Trophoblast cell (in vitro differentiated cells and primary cell): ENCODE measurements at regions not wholly inside any gene's neighbourhood (a gene's known extent, or its start where the extent isn't known, plus 50 kb on each side); places are given as distances from the start of the nearest gene placed in this dataset.
A peak's percentile ranks its signal among the peaks of the same experiment; 100 is the strongest.

Source experiments
- DNase-seq, 2 donors: peaks; one replicate each; pipeline ENCODE4 v3.0.0-alpha.2; 2016
- H2AFZ ChIP-seq: 2 replicates; pipeline ENCODE4 v1.6.1; 2013; ENCODE audit warnings: low read length, moderate library complexity, mild to moderate bottlenecking; ENCODE audit not compliant: insufficient read depth, poor library complexity
- H2AK5ac ChIP-seq: 2 replicates; pipeline ENCODE4 v1.6.1; 2013; ENCODE audit warnings: mild to moderate bottlenecking, low read length
- H2BK120ac ChIP-seq: 2 replicates; pipeline ENCODE4 v1.6.1; 2013; ENCODE audit warnings: low read length, mild to moderate bottlenecking, moderate library complexity; ENCODE audit not compliant: insufficient read depth, poor library complexity
- H2BK12ac ChIP-seq: 2 replicates; pipeline ENCODE4 v1.6.1; 2013; ENCODE audit warnings: mild to moderate bottlenecking, low read length, moderate library complexity
- H2BK5ac ChIP-seq: 2 replicates; pipeline ENCODE4 v1.6.1; 2013; ENCODE audit warnings: low read length, low read depth, moderate library complexity, mild to moderate bottlenecking; ENCODE audit not compliant: poor library complexity
- H3K14ac ChIP-seq: 2 replicates; pipeline ENCODE4 v1.6.1; 2013; ENCODE audit warnings: mild to moderate bottlenecking, low read length
- H3K18ac ChIP-seq: 2 replicates; pipeline ENCODE4 v1.6.1; 2013; ENCODE audit warnings: mild to moderate bottlenecking, low read length
- H3K23ac ChIP-seq: 2 replicates; pipeline ENCODE4 v1.6.1; 2013; ENCODE audit warnings: low read length
- H3K27ac ChIP-seq: 2 replicates; pipeline ENCODE4 v1.5.1; 2013; ENCODE audit warnings: low read depth, mild to moderate bottlenecking, inconsistent platforms, low read length, moderate library complexity
- H3K27me3 ChIP-seq: 2 replicates; pipeline ENCODE4 v1.6.1; 2013; ENCODE audit warnings: inconsistent platforms, mild to moderate bottlenecking, low read length, moderate library complexity; ENCODE audit not compliant: insufficient read depth
- H3K36me3 ChIP-seq, 2 experiments: 1 replicate in 1 of 2; 2 replicates in 1 of 2; pipeline ENCODE4 v1.6.1; 2013; ENCODE audit warnings: low read length in 2 of 2, mild to moderate bottlenecking in 2 of 2, moderate library complexity in 1 of 2; ENCODE audit not compliant: insufficient read depth in 2 of 2, control insufficient read depth in 1 of 2
- H3K4ac ChIP-seq: 2 replicates; pipeline ENCODE4 v1.6.1; 2013; ENCODE audit warnings: low read depth, mild to moderate bottlenecking, low read length, moderate library complexity
- H3K4me1 ChIP-seq, 2 experiments: 1 replicate in 1 of 2; 2 replicates in 1 of 2; pipeline ENCODE4 v1.6.1; 2013; ENCODE audit warnings: low read length in 2 of 2, mild to moderate bottlenecking in 2 of 2, moderate library complexity in 1 of 2; ENCODE audit not compliant: insufficient read depth in 2 of 2, control insufficient read depth in 1 of 2
- H3K4me2 ChIP-seq: 2 replicates; pipeline ENCODE4 v1.6.1; 2013; ENCODE audit warnings: inconsistent platforms, mild to moderate bottlenecking, low read length, moderate library complexity
- H3K4me3 ChIP-seq: 2 replicates; pipeline ENCODE4 v1.5.1; 2013; ENCODE audit warnings: mild to moderate bottlenecking, low read depth, low read length, inconsistent platforms
- H3K79me1 ChIP-seq: one replicate; pipeline ENCODE4 v1.6.1; 2013; ENCODE audit warnings: low read length
- H3K79me2 ChIP-seq: 2 replicates; pipeline ENCODE4 v1.6.1; 2013; ENCODE audit warnings: low read length, mild to moderate bottlenecking; ENCODE audit not compliant: control insufficient read depth, insufficient read depth, poor library complexity
- H3K9ac ChIP-seq: 2 replicates; pipeline ENCODE4 v1.6.1; 2013; ENCODE audit warnings: mild to moderate bottlenecking, low read length
- H3K9me3 ChIP-seq: 2 replicates; pipeline ENCODE4 v1.6.1; 2013; ENCODE audit warnings: low read depth, mild to moderate bottlenecking, control low read depth, inconsistent platforms, low read length; ENCODE audit not compliant: insufficient read depth
- H4K12ac ChIP-seq: 2 replicates; pipeline ENCODE4 v1.6.1; 2013; ENCODE audit warnings: low read depth, mild to moderate bottlenecking, low read length, moderate library complexity
- H4K8ac ChIP-seq: 2 replicates; pipeline ENCODE4 v1.6.1; 2013; ENCODE audit warnings: low read depth, mild to moderate bottlenecking, low read length, moderate library complexity
- H4K91ac ChIP-seq: one replicate; pipeline ENCODE4 v1.6.1; 2013; ENCODE audit warnings: low read depth, mild to moderate bottlenecking, low read length, moderate library complexity
- WGBS: extraction: QIAGEN DNeasy Blood & Tissue Kit; methylation state at CpG from one replicate; pipeline ENCODE4 v1.1.7; 2013; ENCODE audit warnings: missing lambda C conversion rate; ENCODE audit not compliant: insufficient read length, insufficient coverage; ENCODE audit errors: extremely low coverage; 5-methylcytosine and 5-hydroxymethylcytosine counted together

DNA sequence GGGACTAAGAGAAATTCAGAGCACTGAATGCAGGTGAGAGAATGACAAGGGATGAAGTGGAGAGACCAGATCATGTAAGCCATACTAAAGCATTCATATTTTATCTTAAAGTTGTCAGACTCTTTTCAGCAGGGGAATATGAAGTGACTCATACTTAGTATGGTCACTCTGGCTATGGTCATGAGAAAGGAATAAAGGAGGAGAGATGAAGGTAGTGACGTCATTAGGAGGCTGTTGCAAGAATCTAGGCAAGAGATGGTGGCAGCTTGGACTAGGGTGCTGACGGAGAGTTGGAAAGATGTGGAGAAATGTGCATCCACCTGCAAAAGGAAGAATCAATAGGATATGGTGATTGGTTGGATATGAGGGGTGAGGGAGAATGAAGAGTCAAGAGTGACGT, 203.2 kb upstream of the ACVR2A start:
- Histone ChIP-seq H3K36me3 (no peaks in the 10 kb centered on the region), H3K4me1 (peaks cover 0 to under 1% of the 10 kb centered on the region in 2 experiments), H3K79me1 (no peaks in the 10 kb centered on the region), H2AK5ac (no peak overlapping the region), H3K14ac (no peak overlapping the region), H3K27ac (no peak overlapping the region), H4K8ac (no peak overlapping the region), H3K4me2 (no peak overlapping the region), H3K27me3 (no peaks in the 10 kb centered on the region), H4K91ac (no peak overlapping the region), H3K9ac (no peak overlapping the region), H3K4me3 (no peak overlapping the region), H2BK5ac (no peak overlapping the region), H4K12ac (no peak overlapping the region), H2AFZ (no peak overlapping the region), H3K9me3 (no peaks in the 10 kb centered on the region), H3K79me2 (no peaks in the 10 kb centered on the region), H3K18ac (no peak overlapping the region), H2BK120ac (no peak overlapping the region), H3K23ac (no peak overlapping the region), H2BK12ac (no peak overlapping the region), H3K4ac (no peak overlapping the region)
- no CpG with 5 or more reads among the region's 3 CpGs for WGBS
- DNase-seq, result peak; percentile 36 to 73

DNA sequence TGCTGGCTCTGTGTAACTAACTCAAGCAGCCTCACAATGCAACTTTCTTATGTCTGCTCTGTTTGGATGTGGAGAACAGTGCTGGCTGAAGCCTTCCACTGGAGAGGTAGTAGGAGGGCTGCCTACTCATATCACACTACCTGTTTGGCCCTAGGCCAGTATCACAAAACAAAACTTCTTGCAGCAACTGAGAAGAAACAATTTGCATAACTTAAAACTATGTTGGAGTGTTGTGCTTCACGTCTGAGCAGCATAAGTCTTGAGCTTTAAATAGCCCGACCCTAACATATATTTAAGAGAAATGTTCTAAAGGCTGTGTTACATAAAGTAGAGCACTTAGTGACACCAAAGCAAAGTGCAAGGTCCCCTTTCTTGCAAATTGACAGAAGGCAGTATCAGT, 204.9 kb upstream of the ACVR2A start:
- Histone ChIP-seq H2BK12ac (no peak overlapping the region), H4K8ac (no peak overlapping the region), H3K4ac (no peak overlapping the region), H4K12ac (no peak overlapping the region), H3K9ac (no peak overlapping the region), H4K91ac (no peak overlapping the region), H3K27me3 (no peaks in the 10 kb centered on the region), H3K79me1 (no peaks in the 10 kb centered on the region), H3K9me3 (no peaks in the 10 kb centered on the region), H2AFZ (no peak overlapping the region), H2BK5ac (no peak overlapping the region), H2BK120ac (no peak overlapping the region), H2AK5ac (no peak overlapping the region), H3K23ac (no peak overlapping the region), H3K18ac (no peak overlapping the region), H3K79me2 (no peaks in the 10 kb centered on the region), H3K27ac (no peak overlapping the region), H3K36me3 (no peaks in the 10 kb centered on the region), H3K4me2 (no peak overlapping the region), H3K4me1 (peaks cover 0 to 7% of the 10 kb centered on the region in 2 experiments), H3K4me3 (no peak overlapping the region), H3K14ac (no peak overlapping the region)
- no CpG with 5 or more reads among the region's 2 CpGs for WGBS
- no peak for DNase-seq

DNA sequence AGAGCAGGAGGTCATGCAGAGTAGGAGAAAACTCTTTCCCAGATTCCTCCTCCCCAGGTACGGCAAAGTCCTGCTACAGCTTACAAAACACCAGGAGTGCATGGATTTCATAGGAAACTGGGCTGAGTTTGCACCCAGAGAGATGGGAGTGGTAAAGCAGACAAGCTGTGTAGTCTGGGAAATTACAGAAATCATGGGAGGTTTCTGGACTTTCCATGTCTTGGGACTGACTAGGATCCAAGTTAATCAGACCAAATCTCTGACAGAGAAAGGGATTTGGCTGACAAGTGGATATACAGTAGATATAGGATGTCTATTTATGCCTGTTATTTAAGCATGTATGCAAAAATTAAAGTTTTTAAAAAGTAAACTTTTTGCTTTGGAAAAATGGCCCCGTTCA, 205.4 kb upstream of the ACVR2A start:
- peaks cover 0 to 7% of the 10 kb centered on the region in 2 experiments for H3K4me1 ChIP-seq
- H2BK5ac ChIP-seq, result no peak overlapping the region
- H2AK5ac ChIP-seq, result no peak overlapping the region
- no peak overlapping the region for H2BK120ac ChIP-seq
- no peaks in the 10 kb centered on the region for H3K79me1 ChIP-seq
- no peak overlapping the region for H3K18ac ChIP-seq
- no peak for DNase-seq
- WGBS, result no CpG with 5 or more reads among the region's 2 CpGs
- H3K9me3 ChIP-seq, result no peaks in the 10 kb centered on the region
- no peak overlapping the region for H2BK12ac ChIP-seq
- no peak overlapping the region for H4K91ac ChIP-seq
- H3K27ac ChIP-seq, result no peak overlapping the region
- H3K27me3 ChIP-seq, result no peaks in the 10 kb centered on the region
- H3K36me3 ChIP-seq, result no peaks in the 10 kb centered on the region
- H2AFZ ChIP-seq, result no peak overlapping the region
- H4K8ac ChIP-seq, result no peak overlapping the region
- no peak overlapping the region for H3K4me3 ChIP-seq
- no peak overlapping the region for H3K14ac ChIP-seq
- H3K4ac ChIP-seq, result no peak overlapping the region
- no peak overlapping the region for H3K4me2 ChIP-seq
- H3K79me2 ChIP-seq, result no peaks in the 10 kb centered on the region
- H4K12ac ChIP-seq, result no peak overlapping the region
- no peak overlapping the region for H3K9ac ChIP-seq
- H3K23ac ChIP-seq, result peak overlapping the region; percentile 40

DNA sequence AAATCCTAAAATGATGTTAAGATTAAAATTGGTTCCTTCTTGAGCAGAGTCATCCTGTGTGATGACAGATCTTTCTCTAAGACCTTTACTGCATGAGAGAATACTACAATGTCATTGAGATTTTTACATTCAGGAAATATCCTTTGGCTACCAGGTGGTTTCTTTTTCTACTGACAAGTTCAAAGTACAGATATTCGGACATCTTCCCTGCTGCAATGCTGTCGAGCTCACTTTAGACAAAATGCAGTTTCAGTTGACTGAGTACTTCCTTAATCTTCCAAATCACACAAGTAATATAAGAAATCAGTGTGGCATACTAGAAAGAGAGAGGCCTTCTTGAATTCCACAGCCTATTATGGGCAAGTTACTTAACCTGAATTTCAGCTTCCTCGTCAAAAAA, 207.9 kb upstream of the ACVR2A start:
- Histone ChIP-seq H3K9me3 (no peaks in the 10 kb centered on the region), H2AFZ (no peak overlapping the region), H3K9ac (no peak overlapping the region), H2BK12ac (no peak overlapping the region), H3K79me1 (no peaks in the 10 kb centered on the region), H3K4me1 (peaks cover 0 to 7% of the 10 kb centered on the region in 2 experiments), H3K36me3 (no peaks in the 10 kb centered on the region), H4K91ac (no peak overlapping the region), H3K27ac (no peak overlapping the region), H3K4me2 (no peak overlapping the region), H2BK5ac (no peak overlapping the region), H2AK5ac (no peak overlapping the region), H3K18ac (no peak overlapping the region), H2BK120ac (no peak overlapping the region), H3K4ac (no peak overlapping the region), H3K14ac (no peak overlapping the region), H3K79me2 (no peaks in the 10 kb centered on the region), H3K27me3 (no peaks in the 10 kb centered on the region), H3K23ac (no peak overlapping the region), H4K8ac (no peak overlapping the region), H4K12ac (no peak overlapping the region), H3K4me3 (no peak overlapping the region)
- no CpG with 5 or more reads among the region's 3 CpGs for WGBS
- DNase-seq, result peak in 1 of 2 donors; percentile 49
